GM23338 (cell line): ENCODE measurements at regions not wholly inside any gene's neighbourhood (a gene's known extent, or its start where the extent isn't known, plus 50 kb on each side); places are given as distances from the start of the nearest gene placed in this dataset.

Source experiments
- JUNB ChIP-seq: IDR thresholded peaks from one replicate; pipeline ENCODE4 v1.6.1; 2016; ENCODE audit warnings: antibody characterized with exemption; ENCODE audit not compliant: unreplicated experiment
- NANOG ChIP-seq: IDR thresholded peaks from 2 replicates; pipeline ENCODE4 v1.6.1; 2016; ENCODE audit warnings: antibody characterized with exemption, borderline replicate concordance
- ZNF114 ChIP-seq: fragments of 250-450 bp; sonication (Bioruptor Pico); IDR thresholded peaks from 2 replicates; pipeline ENCODE4 v1.5.0; 2020; ENCODE audit warnings: mild to moderate bottlenecking, moderate library complexity
- ZNF331 ChIP-seq: fragments of 250-450 bp; sonication (Bioruptor Pico); IDR thresholded peaks from 2 replicates; pipeline ENCODE4 v1.5.0; 2020; ENCODE audit warnings: low read depth, mild to moderate bottlenecking, moderate library complexity
- TF ChIP-seq, protein P1 (sequence below): fragments of 250-450 bp; sonication (Bioruptor Pico); IDR thresholded peaks from 2 replicates; pipeline ENCODE4 v1.5.0; 2020; ENCODE audit warnings: mild to moderate bottlenecking, moderate library complexity
- TF ChIP-seq, protein P2 (sequence below): IDR thresholded peaks from 2 replicates; pipeline ENCODE4 v1.6.1; 2016; ENCODE audit warnings: antibody characterized with exemption
- TF ChIP-seq, protein P3 (sequence below): IDR thresholded peaks from one replicate; pipeline ENCODE4 v1.6.1; 2018; ENCODE audit warnings: antibody characterized with exemption; ENCODE audit not compliant: unreplicated experiment

DNA sequence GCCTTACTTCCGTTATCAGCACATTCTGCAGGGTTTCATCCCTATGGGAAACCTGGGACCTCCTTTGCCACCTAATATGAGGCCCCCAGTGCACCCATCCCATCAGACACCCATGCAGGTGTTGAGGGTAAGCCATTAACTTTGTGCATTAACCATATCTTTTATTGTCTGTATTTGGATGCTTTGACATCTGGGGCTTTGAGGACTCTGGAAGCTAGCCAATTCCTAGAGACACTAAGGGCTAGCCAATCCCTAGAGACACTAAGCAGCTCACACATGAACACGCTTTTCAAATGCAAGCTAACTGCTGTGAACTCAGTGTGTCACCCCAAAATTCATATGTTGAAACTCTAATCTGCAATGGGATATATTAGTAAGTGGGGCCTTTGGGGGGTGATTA lies 272.5 kb upstream of the COBL start (continued):
- TF ChIP-seq, protein P1, sequence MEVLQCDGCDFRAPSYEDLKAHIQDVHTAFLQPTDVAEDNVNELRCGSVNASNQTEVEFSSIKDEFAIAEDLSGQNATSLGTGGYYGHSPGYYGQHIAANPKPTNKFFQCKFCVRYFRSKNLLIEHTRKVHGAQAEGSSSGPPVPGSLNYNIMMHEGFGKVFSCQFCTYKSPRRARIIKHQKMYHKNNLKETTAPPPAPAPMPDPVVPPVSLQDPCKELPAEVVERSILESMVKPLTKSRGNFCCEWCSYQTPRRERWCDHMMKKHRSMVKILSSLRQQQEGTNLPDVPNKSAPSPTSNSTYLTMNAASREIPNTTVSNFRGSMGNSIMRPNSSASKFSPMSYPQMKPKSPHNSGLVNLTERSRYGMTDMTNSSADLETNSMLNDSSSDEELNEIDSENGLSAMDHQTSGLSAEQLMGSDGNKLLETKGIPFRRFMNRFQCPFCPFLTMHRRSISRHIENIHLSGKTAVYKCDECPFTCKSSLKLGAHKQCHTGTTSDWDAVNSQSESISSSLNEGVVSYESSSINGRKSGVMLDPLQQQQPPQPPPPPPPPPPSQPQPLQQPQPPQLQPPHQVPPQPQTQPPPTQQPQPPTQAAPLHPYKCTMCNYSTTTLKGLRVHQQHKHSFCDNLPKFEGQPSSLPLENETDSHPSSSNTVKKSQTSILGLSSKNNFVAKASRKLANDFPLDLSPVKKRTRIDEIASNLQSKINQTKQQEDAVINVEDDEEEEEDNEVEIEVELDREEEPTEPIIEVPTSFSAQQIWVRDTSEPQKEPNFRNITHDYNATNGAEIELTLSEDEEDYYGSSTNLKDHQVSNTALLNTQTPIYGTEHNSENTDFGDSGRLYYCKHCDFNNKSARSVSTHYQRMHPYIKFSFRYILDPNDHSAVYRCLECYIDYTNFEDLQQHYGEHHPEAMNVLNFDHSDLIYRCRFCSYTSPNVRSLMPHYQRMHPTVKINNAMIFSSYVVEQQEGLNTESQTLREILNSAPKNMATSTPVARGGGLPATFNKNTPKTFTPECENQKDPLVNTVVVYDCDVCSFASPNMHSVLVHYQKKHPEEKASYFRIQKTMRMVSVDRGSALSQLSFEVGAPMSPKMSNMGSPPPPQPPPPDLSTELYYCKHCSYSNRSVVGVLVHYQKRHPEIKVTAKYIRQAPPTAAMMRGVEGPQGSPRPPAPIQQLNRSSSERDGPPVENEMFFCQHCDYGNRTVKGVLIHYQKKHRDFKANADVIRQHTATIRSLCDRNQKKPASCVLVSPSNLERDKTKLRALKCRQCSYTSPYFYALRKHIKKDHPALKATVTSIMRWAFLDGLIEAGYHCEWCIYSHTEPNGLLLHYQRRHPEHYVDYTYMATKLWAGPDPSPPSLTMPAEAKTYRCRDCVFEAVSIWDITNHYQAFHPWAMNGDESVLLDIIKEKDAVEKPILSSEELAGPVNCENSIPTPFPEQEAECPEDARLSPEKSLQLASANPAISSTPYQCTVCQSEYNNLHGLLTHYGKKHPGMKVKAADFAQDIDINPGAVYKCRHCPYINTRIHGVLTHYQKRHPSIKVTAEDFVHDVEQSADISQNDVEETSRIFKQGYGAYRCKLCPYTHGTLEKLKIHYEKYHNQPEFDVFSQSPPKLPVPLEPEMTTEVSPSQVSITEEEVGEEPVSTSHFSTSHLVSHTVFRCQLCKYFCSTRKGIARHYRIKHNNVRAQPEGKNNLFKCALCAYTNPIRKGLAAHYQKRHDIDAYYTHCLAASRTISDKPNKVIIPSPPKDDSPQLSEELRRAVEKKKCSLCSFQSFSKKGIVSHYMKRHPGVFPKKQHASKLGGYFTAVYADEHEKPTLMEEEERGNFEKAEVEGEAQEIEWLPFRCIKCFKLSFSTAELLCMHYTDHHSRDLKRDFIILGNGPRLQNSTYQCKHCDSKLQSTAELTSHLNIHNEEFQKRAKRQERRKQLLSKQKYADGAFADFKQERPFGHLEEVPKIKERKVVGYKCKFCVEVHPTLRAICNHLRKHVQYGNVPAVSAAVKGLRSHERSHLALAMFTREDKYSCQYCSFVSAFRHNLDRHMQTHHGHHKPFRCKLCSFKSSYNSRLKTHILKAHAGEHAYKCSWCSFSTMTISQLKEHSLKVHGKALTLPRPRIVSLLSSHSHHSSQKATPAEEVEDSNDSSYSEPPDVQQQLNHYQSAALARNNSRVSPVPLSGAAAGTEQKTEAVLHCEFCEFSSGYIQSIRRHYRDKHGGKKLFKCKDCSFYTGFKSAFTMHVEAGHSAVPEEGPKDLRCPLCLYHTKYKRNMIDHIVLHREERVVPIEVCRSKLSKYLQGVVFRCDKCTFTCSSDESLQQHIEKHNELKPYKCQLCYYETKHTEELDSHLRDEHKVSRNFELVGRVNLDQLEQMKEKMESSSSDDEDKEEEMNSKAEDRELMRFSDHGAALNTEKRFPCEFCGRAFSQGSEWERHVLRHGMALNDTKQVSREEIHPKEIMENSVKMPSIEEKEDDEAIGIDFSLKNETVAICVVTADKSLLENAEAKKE (CRISPR knock-in tag), result no peak
- TF ChIP-seq NANOG (no peak), JUNB (no peak), ZNF331 (CRISPR knock-in tag) (no peak), ZNF114 (CRISPR knock-in tag) (no peak)
- TF ChIP-seq, protein P2, sequence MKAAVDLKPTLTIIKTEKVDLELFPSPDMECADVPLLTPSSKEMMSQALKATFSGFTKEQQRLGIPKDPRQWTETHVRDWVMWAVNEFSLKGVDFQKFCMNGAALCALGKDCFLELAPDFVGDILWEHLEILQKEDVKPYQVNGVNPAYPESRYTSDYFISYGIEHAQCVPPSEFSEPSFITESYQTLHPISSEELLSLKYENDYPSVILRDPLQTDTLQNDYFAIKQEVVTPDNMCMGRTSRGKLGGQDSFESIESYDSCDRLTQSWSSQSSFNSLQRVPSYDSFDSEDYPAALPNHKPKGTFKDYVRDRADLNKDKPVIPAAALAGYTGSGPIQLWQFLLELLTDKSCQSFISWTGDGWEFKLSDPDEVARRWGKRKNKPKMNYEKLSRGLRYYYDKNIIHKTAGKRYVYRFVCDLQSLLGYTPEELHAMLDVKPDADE, result no peak
- TF ChIP-seq, protein P3, sequence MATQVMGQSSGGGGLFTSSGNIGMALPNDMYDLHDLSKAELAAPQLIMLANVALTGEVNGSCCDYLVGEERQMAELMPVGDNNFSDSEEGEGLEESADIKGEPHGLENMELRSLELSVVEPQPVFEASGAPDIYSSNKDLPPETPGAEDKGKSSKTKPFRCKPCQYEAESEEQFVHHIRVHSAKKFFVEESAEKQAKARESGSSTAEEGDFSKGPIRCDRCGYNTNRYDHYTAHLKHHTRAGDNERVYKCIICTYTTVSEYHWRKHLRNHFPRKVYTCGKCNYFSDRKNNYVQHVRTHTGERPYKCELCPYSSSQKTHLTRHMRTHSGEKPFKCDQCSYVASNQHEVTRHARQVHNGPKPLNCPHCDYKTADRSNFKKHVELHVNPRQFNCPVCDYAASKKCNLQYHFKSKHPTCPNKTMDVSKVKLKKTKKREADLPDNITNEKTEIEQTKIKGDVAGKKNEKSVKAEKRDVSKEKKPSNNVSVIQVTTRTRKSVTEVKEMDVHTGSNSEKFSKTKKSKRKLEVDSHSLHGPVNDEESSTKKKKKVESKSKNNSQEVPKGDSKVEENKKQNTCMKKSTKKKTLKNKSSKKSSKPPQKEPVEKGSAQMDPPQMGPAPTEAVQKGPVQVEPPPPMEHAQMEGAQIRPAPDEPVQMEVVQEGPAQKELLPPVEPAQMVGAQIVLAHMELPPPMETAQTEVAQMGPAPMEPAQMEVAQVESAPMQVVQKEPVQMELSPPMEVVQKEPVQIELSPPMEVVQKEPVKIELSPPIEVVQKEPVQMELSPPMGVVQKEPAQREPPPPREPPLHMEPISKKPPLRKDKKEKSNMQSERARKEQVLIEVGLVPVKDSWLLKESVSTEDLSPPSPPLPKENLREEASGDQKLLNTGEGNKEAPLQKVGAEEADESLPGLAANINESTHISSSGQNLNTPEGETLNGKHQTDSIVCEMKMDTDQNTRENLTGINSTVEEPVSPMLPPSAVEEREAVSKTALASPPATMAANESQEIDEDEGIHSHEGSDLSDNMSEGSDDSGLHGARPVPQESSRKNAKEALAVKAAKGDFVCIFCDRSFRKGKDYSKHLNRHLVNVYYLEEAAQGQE, result no peak
